ENCODE measurements at regions not wholly inside any gene's neighbourhood (a gene's known extent, or its start where the extent isn't known, plus 50 kb on each side); places are given as distances from the start of the nearest gene placed in this dataset.
"Not testable (repeated sequence)": the region's sequence is repeated elsewhere in the genome, so short reads cannot be mapped to it uniquely, and the experiment has no call there.

DNA sequence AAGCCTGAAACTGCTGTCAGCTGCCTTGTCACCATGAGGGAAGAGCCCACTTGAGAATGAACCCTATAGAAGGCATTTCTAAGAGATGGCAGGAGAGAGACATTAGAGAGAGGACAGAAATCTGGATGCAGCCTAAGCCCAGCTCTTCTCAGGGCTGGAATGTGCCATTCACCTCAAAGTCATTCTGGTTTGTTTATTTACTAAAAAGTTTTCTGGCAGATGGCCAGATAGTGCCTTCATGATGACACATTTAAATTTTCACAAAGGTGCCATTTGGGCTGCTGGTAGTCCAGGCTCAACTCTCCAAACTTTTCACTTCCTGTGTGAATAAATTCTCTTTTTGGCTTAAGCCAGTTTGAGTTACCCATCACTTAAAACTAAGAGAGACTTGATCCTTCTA is 144.6 kb upstream of the ZNF366 start:
- ATAC-seq (no peak), DNase-seq (no peak)
- Mint-ChIP-seq H3K4me1 (ENCODE audit: low read depth) (no peaks in the 10 kb centered on the region), H3K4me3 (no peak overlapping the region), H3K9me3 (no peaks in the 10 kb centered on the region), H3K27me3 (ENCODE audit: low read depth) (peaks cover 5% of the 10 kb centered on the region), H3K36me3 (ENCODE audit: insufficient read depth) (no peaks in the 10 kb centered on the region)

DNA sequence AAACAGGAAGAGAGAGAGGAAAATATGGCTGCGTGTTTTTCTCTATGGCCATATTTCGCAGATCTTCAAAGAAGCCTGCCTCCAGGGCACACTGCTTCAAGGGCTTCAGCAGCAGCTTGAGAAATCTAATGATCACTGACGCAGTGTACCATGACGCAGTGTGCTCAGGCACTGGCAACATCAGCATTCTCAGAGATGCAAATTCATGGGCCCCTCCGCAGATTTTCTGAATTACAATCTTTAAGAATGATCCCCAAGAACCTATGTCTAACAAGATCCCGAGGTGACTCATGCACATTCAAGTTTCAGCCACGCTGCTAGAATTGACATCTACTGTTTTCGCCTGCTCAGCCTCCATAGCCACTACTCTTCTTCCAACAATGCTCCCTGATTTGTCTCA is 143.9 kb upstream of the ZNF366 start:
- peaks cover 5% of the 10 kb centered on the region for H3K27me3 Mint-ChIP-seq (ENCODE audit: low read depth)
- H3K36me3 Mint-ChIP-seq (ENCODE audit: insufficient read depth), result no peaks in the 10 kb centered on the region
- no peaks in the 10 kb centered on the region for H3K4me1 Mint-ChIP-seq (ENCODE audit: low read depth)
- DNase-seq (no peak), ATAC-seq (no peak)
- H3K9me3 Mint-ChIP-seq, result no peaks in the 10 kb centered on the region
- no peak overlapping the region for H3K4me3 Mint-ChIP-seq

GRCh38 chr5:72649449-72649848 is 142.2 kb upstream of the ZNF366 start:
- Mint-ChIP-seq H3K9me3 (no peaks in the 10 kb centered on the region), H3K27me3 (ENCODE audit: low read depth) (peaks cover 5% of the 10 kb centered on the region), H3K4me1 (ENCODE audit: low read depth) (no peaks in the 10 kb centered on the region), H3K4me3 (no peak overlapping the region), H3K36me3 (ENCODE audit: insufficient read depth) (no peaks in the 10 kb centered on the region)
- ATAC-seq (no peak), DNase-seq (no peak)

DNA sequence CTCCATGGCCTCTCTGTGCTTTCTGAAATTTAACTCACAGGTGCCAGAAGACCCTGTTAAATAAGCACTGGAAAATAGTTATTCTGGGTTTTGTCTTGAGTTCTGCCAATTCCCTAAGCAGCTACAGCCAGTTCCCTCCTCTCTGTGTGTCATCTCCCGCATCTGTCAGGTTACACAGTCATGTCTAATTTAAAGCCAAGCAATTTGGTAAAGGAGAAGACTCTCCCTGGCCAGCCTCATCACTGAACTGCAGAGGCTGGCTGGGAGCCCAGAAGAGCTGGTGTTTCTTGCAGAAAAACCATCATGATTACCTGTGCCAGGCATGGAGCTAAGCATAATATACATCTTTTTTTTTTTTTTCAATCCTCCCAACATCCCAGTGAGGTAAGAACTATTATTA is 141.3 kb upstream of the ZNF366 start:
- Mint-ChIP-seq H3K36me3 (ENCODE audit: insufficient read depth) (no peaks in the 10 kb centered on the region), H3K27me3 (ENCODE audit: low read depth) (peaks cover 5% of the 10 kb centered on the region), H3K9me3 (no peaks in the 10 kb centered on the region), H3K4me1 (ENCODE audit: low read depth) (no peaks in the 10 kb centered on the region), H3K4me3 (no peak overlapping the region)
- no peak for DNase-seq
- no peak for ATAC-seq

- H3K4me3 Mint-ChIP-seq, result no peak overlapping the region
Observed at GRCh38 chr5:72647806-72648205, 140.6 kb upstream of the ZNF366 start.

DNA sequence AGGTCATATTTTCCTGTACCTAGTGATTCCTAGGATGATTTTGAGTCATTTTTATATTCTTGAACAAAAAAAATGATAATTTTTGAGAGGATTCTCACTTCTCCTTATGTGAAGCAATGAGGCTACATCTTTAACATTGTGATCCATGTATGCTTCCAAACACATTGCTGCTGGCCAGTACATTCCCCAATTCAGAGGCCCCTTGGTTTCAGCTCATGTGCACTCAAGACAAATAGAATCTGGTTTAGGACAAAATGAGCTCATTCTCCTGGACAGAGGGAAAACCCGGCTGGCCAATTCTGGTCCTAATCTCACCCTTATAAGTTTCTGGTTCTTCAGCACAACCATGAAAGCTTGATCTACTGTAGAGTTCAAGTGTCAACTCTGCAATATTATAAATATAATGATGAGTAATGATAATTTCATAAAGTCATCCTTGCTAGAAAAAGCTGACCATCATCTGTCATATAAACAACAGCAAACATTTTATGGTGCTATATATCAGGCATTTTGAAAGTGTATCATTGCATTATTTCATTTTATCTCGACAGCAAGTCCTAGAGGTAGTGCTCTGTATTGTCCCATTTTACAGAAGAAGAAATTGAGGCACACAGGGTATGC is 139.1 kb upstream of the ZNF366 start:
- H3K27me3 Mint-ChIP-seq (ENCODE audit: low read depth), result peaks cover 3% of the 10 kb centered on the region
- H3K9me3 Mint-ChIP-seq, result no peaks in the 10 kb centered on the region
- no peaks in the 10 kb centered on the region for H3K4me1 Mint-ChIP-seq (ENCODE audit: low read depth)
- H3K4me3 Mint-ChIP-seq, result no peak overlapping the region
- ATAC-seq (no peak), DNase-seq (no peak)
- no peaks in the 10 kb centered on the region for H3K36me3 Mint-ChIP-seq (ENCODE audit: insufficient read depth)

More at GRCh38 chr5:72647806-72648205, 140.6 kb upstream of the ZNF366 start:
- Mint-ChIP-seq H3K4me1 (ENCODE audit: low read depth) (no peaks in the 10 kb centered on the region), H3K9me3 (no peaks in the 10 kb centered on the region), H3K36me3 (ENCODE audit: insufficient read depth) (no peaks in the 10 kb centered on the region), H3K27me3 (ENCODE audit: low read depth) (peaks cover 5% of the 10 kb centered on the region)
- no peak for DNase-seq
- ATAC-seq, result no peak

DNA sequence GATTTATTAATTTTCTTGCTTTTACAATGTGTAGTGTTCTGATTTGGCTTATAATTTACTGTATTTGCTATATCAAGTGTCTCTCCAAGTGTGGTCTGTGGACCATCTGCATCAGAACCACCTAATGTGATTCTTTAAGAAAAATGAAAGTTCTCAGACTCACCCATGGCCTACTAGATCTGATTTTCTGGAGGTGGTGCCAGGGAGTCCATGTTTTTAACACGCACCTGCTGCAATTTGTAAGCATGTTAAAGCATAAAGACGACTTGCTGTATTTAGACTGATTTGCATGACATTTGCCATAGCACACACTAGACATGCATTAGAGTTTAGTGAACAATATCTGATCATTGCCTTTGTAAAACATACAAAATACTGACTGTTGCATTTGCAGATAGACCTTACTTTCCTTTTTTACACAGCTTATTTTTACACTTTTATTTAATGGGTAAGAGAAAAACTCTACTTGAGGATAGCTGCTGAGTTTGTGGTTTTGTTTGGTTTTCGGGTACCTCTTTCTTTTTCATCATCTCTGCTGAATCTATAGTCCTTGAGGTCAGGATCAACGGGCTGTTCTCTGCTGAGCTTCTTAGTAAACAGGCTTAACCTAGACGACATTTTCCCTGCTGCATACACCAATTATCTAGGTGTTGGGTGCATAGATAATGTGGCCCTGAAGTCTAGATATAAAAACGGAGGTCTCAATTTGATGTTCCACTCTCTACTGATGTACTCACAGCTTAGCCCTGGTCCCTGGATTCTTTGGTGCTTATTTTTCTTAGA is 138.0 kb upstream of the ZNF366 start:
- H3K4me1 Mint-ChIP-seq (ENCODE audit: low read depth), result no peaks in the 10 kb centered on the region
- no peaks in the 10 kb centered on the region for H3K9me3 Mint-ChIP-seq
- no peaks in the 10 kb centered on the region for H3K36me3 Mint-ChIP-seq (ENCODE audit: insufficient read depth)
- DNase-seq (no peak), ATAC-seq (no peak)
- no peak overlapping the region for H3K4me3 Mint-ChIP-seq
- peaks cover 3% of the 10 kb centered on the region for H3K27me3 Mint-ChIP-seq (ENCODE audit: low read depth)

DNA sequence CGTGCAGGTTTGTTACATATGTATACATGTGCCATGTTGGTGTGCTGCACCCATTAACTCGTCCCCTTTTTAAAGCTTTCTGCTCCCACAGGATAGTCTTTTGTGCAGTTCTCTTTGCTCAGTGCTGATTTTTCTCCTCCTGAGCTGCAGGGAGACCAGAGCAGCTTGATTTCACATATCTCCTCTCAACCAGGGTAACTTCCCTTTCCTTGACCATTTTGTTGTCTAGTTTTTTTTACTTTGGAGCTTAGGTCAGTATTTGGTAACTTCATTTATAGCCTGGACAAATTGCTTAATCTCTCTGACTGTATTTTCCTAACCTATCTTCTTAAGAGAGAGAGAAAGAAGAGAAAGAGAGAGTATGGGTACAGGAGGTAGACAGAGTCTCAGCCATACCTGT is 137.1 kb upstream of the ZNF366 start:
- peaks cover 1% of the 10 kb centered on the region for H3K27me3 Mint-ChIP-seq (ENCODE audit: low read depth)
- no peaks in the 10 kb centered on the region for H3K4me1 Mint-ChIP-seq (ENCODE audit: low read depth)
- H3K36me3 Mint-ChIP-seq (ENCODE audit: insufficient read depth), result no peaks in the 10 kb centered on the region
- DNase-seq (no peak), ATAC-seq (no peak)
- H3K4me3 Mint-ChIP-seq, result no peak overlapping the region
- H3K9me3 Mint-ChIP-seq, result no peaks in the 10 kb centered on the region

- Mint-ChIP-seq H3K27me3 (ENCODE audit: low read depth) (no peaks in the 10 kb centered on the region), H3K4me1 (ENCODE audit: low read depth) (no peaks in the 10 kb centered on the region), H3K4me3 (no peak overlapping the region), H3K9me3 (no peaks in the 10 kb centered on the region), H3K36me3 (ENCODE audit: insufficient read depth) (no peaks in the 10 kb centered on the region)
- ATAC-seq (no peak), DNase-seq (no peak)
Observed at GRCh38 chr5:72641164-72641563, 134.0 kb upstream of the ZNF366 start.

GRCh38 chr5:72637058-72637457 is 129.8 kb upstream of the ZNF366 start:
- Mint-ChIP-seq H3K9me3 (no peaks in the 10 kb centered on the region), H3K36me3 (ENCODE audit: insufficient read depth) (no peaks in the 10 kb centered on the region), H3K27me3 (ENCODE audit: low read depth) (peaks cover 7% of the 10 kb centered on the region), H3K4me1 (ENCODE audit: low read depth) (no peaks in the 10 kb centered on the region), H3K4me3 (no peak overlapping the region)
- ATAC-seq (no peak), DNase-seq (no peak)

- H3K4me3 Mint-ChIP-seq; H3K36me3 Mint-ChIP-seq (ENCODE audit: insufficient read depth); ATAC-seq; H3K9me3 Mint-ChIP-seq; H3K4me1 Mint-ChIP-seq (ENCODE audit: low read depth); DNase-seq; H3K27me3 Mint-ChIP-seq (ENCODE audit: low read depth): not testable (repeated sequence)
Observed at GRCh38 chr5:72636565-72636964, 129.4 kb upstream of the ZNF366 start.

GRCh38 chr5:72634444-72634843 is 127.2 kb upstream of the ZNF366 start:
- H3K27me3 Mint-ChIP-seq (ENCODE audit: low read depth), result peaks cover 7% of the 10 kb centered on the region

DNA sequence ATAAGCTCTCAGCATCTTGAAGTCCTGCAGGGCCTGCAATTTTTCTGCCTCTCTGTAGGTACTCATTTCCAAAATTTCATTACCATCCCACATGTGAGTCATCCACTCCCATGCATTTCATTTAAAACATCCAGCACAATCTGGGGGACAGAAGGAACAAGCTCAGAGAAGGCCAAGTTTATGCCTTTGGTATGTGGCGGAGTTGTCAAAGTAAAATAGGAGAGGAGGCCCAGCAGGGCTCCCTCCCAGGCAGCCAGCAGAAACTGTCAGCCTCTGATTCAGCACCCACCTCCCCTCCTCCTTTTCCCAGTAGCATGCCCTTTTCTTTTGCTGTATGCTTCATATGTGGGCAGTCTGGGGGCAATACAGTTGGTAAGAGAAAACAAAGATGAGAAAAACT is 126.4 kb upstream of the ZNF366 start:
- DNase-seq, result no peak
- H3K4me3 Mint-ChIP-seq, result no peak overlapping the region
- peaks cover 7% of the 10 kb centered on the region for H3K27me3 Mint-ChIP-seq (ENCODE audit: low read depth)
- ATAC-seq, result no peak
- H3K9me3 Mint-ChIP-seq, result no peaks in the 10 kb centered on the region
- no peaks in the 10 kb centered on the region for H3K36me3 Mint-ChIP-seq (ENCODE audit: insufficient read depth)
- no peaks in the 10 kb centered on the region for H3K4me1 Mint-ChIP-seq (ENCODE audit: low read depth)

More at GRCh38 chr5:72634444-72634843, 127.2 kb upstream of the ZNF366 start:
- no peaks in the 10 kb centered on the region for H3K4me1 Mint-ChIP-seq (ENCODE audit: low read depth)
- H3K9me3 Mint-ChIP-seq, result no peaks in the 10 kb centered on the region
- no peaks in the 10 kb centered on the region for H3K36me3 Mint-ChIP-seq (ENCODE audit: insufficient read depth)
- no peak overlapping the region for H3K4me3 Mint-ChIP-seq
- no peak for ATAC-seq
- DNase-seq, result no peak

DNA sequence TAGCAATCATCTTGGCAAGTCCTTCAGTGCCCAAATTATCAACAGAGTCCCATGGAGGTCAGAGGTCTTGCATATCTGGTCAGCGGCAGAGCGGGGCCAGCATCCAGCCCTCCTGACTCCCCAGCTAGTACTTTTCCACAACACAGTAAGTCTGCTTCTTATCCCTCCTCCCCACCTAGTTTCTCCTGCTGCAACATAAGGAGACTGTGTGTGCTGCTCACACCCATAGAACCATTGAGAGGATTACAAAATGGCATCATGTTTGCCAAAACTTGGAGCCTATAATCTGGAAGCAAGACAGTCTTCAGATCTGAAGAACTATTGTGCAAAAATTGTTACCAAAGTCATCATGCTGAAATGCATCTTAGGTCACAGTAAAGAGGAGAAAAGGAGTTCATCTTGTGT is 125.8 kb upstream of the ZNF366 start:
- H3K27me3 Mint-ChIP-seq (ENCODE audit: low read depth), result peaks cover 7% of the 10 kb centered on the region
- H3K9me3 Mint-ChIP-seq, result no peaks in the 10 kb centered on the region
- DNase-seq, result no peak
- H3K4me1 Mint-ChIP-seq (ENCODE audit: low read depth), result no peaks in the 10 kb centered on the region
- ATAC-seq, result no peak
- no peak overlapping the region for H3K4me3 Mint-ChIP-seq
- no peaks in the 10 kb centered on the region for H3K36me3 Mint-ChIP-seq (ENCODE audit: insufficient read depth)

GRCh38 chr5:72630721-72631120 is 123.5 kb upstream of the ZNF366 start:
- ATAC-seq (no peak), DNase-seq (no peak)
- H3K4me1 Mint-ChIP-seq (ENCODE audit: low read depth), result no peaks in the 10 kb centered on the region
- no peaks in the 10 kb centered on the region for H3K36me3 Mint-ChIP-seq (ENCODE audit: insufficient read depth)
- no peak overlapping the region for H3K4me3 Mint-ChIP-seq
- H3K27me3 Mint-ChIP-seq (ENCODE audit: low read depth), result peaks cover 16% of the 10 kb centered on the region
- no peaks in the 10 kb centered on the region for H3K9me3 Mint-ChIP-seq

All from activated T-cell treated with anti-CD3 and anti-CD28 coated beads, Interleukin-2, amount 50 U/mL, for 4 hours (primary cell).